NB4 (cell line): ENCODE measurements at regions not wholly inside any gene's neighbourhood (a gene's known extent, or its start where the extent isn't known, plus 50 kb on each side); places are given as distances from the start of the nearest gene placed in this dataset.

ENCODE experiments used
- MYC ChIP-seq: IDR thresholded peaks from 2 replicates; pipeline ENCODE4 v1.6.1; 2011; ENCODE audit warnings: low read depth, low read length
- POLR2A ChIP-seq: IDR thresholded peaks from 2 replicates; pipeline ENCODE4 v1.6.1; 2011; ENCODE audit warnings: mild to moderate bottlenecking; ENCODE audit not compliant: insufficient read length; ENCODE audit errors: extremely low read depth
- TF ChIP-seq, protein P1 (sequence below): IDR thresholded peaks from one replicate; pipeline ENCODE4 v1.5.1; 2012; ENCODE audit warnings: low read depth, low read length
- TF ChIP-seq, protein P2 (sequence below): IDR thresholded peaks from 2 replicates; pipeline ENCODE4 v1.6.1; 2011; ENCODE audit warnings: low read depth, low read length

DNA sequence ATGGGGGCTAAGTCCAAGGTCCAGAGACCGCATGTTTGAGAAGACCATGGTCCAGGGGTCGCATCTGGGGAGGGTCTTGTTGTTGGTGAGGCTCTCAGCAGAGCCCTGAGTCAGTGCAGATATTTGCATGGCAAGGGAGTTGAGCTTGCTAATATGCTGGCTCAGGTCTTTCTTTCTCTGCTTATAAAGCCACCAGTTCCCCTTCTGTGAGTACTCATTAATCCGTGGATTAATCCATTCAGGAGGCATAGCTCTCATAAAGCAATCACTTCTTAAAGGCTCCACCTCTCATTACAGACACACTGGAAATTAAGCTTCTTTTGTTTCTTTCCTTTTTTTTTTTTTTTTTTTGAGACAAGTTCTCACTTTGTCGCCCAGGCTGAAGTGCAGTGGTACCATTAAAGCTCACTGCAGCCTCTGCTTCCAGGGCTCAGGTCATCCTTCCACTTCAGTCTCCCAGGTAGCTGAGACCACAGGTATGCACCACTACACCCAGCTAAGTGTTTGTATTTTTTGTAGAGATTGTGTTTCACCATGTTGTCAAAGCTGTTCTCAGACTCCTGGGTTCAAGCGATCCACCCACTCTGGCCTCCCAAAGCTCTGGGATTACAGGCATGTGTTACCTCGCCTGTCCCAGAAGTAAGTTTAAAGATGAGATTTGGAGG lies 216.4 kb downstream of the SLITRK5 start:
- TF ChIP-seq, protein P1, sequence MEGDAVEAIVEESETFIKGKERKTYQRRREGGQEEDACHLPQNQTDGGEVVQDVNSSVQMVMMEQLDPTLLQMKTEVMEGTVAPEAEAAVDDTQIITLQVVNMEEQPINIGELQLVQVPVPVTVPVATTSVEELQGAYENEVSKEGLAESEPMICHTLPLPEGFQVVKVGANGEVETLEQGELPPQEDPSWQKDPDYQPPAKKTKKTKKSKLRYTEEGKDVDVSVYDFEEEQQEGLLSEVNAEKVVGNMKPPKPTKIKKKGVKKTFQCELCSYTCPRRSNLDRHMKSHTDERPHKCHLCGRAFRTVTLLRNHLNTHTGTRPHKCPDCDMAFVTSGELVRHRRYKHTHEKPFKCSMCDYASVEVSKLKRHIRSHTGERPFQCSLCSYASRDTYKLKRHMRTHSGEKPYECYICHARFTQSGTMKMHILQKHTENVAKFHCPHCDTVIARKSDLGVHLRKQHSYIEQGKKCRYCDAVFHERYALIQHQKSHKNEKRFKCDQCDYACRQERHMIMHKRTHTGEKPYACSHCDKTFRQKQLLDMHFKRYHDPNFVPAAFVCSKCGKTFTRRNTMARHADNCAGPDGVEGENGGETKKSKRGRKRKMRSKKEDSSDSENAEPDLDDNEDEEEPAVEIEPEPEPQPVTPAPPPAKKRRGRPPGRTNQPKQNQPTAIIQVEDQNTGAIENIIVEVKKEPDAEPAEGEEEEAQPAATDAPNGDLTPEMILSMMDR, result no peak
- TF ChIP-seq POLR2A (no peak), MYC (no peak)
- TF ChIP-seq, protein P2, sequence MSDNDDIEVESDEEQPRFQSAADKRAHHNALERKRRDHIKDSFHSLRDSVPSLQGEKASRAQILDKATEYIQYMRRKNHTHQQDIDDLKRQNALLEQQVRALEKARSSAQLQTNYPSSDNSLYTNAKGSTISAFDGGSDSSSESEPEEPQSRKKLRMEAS, result no peak
